Esophagus muscularis mucosa (tissue), 4 donors: ENCODE measurements at regions not wholly inside any gene's neighbourhood (a gene's known extent, or its start where the extent isn't known, plus 50 kb on each side); places are given as distances from the start of the nearest gene placed in this dataset.

Experiments used
- DNase-seq: peaks from one replicate; pipeline ENCODE4 v3.0.0-alpha.2; 2017; ENCODE audit errors: extremely low spot score
- H3K27ac ChIP-seq, 4 donors: fragments of 200-600 bp; sonication (generic); replicated peaks in 1 of 4; 1 replicate in 3 of 4; 2 replicates in 1 of 4; pipeline ENCODE4 v1.5.1; 2016 to 2019; ENCODE audit warnings: mild to moderate bottlenecking in 1 of 4
- H3K27me3 ChIP-seq, 4 donors: fragments of 200-600 bp; sonication (generic); one replicate each; pipeline versions ENCODE4 v1.5.1 to v1.6.0; 2016 to 2019
- H3K36me3 ChIP-seq, 4 donors: fragments of 200-600 bp; sonication (generic); one replicate each; pipeline ENCODE4 v1.5.1; 2016 to 2019
- H3K4me1 ChIP-seq, 4 donors: fragments of 200-600 bp; sonication (generic); one replicate each; pipeline ENCODE4 v1.5.1; 2016 to 2019
- H3K4me3 ChIP-seq, 4 donors: fragments of 200-600 bp; sonication (generic); 1 replicate in 2 of 4; 2 replicates in 2 of 4; pipeline ENCODE4 v1.5.1; 2016 to 2019; ENCODE audit warnings: mild to moderate bottlenecking in 4 of 4, moderate library complexity in 1 of 4
- H3K9me3 ChIP-seq, 4 donors: fragments of 200-600 bp; sonication (generic); 1 replicate in 3 of 4; 2 replicates in 1 of 4; pipeline ENCODE4 v1.5.1; 2016 to 2019
- CTCF ChIP-seq, 3 experiments: fragments of 200-600 bp in 2 of 3; fragments of 450-650 bp in 1 of 3; sonication (generic) in 2 of 3; IDR thresholded peaks; one replicate each; pipeline ENCODE4 v1.5.1; 2017 to 2019; ENCODE audit warnings: antibody characterized with exemption in 3 of 3, mild to moderate bottlenecking in 2 of 3, moderate library complexity in 1 of 3
- EP300 ChIP-seq: sonication (generic); formaldehyde crosslinking; IDR thresholded peaks from one replicate; pipeline ENCODE4 v1.6.1; 2017; ENCODE audit warnings: antibody characterized with exemption
- POLR2A ChIP-seq: fragments of 450-650 bp; IDR thresholded peaks from one replicate; pipeline ENCODE4 v1.6.1; 2017; ENCODE audit warnings: antibody characterized with exemption, moderate library complexity, mild to moderate bottlenecking, low read depth
- POLR2AphosphoS5 ChIP-seq, 2 donors: sonication (generic); formaldehyde crosslinking; IDR thresholded peaks; one replicate each; pipeline ENCODE4 v1.6.1; 2017; ENCODE audit warnings: antibody characterized with exemption in 2 of 2
- WGBS: methylation state at CpG from one replicate; pipeline ENCODE4 v1.1.5; 2018; 5-methylcytosine and 5-hydroxymethylcytosine counted together
- intact Hi-C: fragments of 100-400 bp; cut with DNase I; formaldehyde crosslinking; loops from one replicate; pipeline ENCODE4 v1.15.1; 2023

GRCh38 chr7:153440715-153441114 is 611.5 kb upstream of the DPP6 start:
- Histone ChIP-seq H3K4me1 (peaks cover 3 to 18% (median 17%) of the 10 kb centered on the region in 4 donors), H3K4me3 (no peak overlapping the region), H3K27ac (no peak overlapping the region), H3K27me3 (no peaks in the 10 kb centered on the region), H3K9me3 (no peaks in the 10 kb centered on the region), H3K36me3 (no peaks in the 10 kb centered on the region)
- intact Hi-C loops, result no loop called here
- no peak for TF ChIP-seq POLR2A
- TF ChIP-seq CTCF (IDR thresholded peaks at IDR 0.05), result no peak
- TF ChIP-seq POLR2AphosphoS5 (IDR thresholded peaks at IDR 0.05), result no peak
- TF ChIP-seq EP300, result no peak
- WGBS, result 72% methylated on average over 4 of the region's 5 CpGs
- DNase-seq, result no peak

DNA sequence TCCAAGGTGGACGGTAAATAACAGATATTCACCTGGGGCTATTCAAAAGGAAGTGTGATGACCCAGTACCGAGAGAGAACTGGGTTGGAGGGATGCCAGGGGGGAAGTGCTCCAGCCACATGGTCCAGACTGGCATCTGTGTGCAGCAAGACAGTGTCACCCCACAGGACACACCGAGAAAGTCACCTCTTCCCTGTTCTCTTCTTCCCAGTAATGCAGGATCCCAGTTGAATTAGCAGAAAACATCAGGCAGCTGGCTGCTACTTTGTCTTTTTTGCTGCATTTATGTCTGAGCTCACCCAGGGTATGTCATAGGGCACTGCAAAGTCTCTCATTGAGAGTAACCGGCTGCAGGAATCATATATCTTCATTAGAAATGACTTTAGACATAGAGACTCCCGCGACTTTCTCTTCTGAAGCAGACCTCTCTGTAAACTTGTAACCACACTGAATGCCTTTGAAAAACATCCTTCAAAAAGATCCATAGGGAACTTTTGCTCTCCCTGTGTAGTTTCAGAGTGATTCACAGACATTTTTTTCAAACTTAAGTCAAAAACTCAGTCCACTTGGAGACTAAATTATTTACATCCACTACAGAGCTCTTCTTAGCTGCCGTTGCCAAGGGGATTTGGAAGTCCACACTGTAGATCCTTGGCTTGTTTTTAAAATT is 609.0 kb upstream of the DPP6 start:
- peak overlapping the region in 1 of 4 donors; percentile 7 for H3K4me3 ChIP-seq
- WGBS, result 23% methylated on average over 7 of the region's 7 CpGs
- peak overlapping the region; percentile 52 to 70 (median 68) for H3K27ac ChIP-seq
- no peaks in the 10 kb centered on the region for H3K36me3 ChIP-seq
- no peak for DNase-seq
- intact Hi-C loops, result no loop called here
- no peak for TF ChIP-seq POLR2AphosphoS5 (IDR thresholded peaks at IDR 0.05)
- no peaks in the 10 kb centered on the region for H3K27me3 ChIP-seq
- H3K9me3 ChIP-seq, result no peaks in the 10 kb centered on the region
- H3K4me1 ChIP-seq, result peaks cover 3 to 18% (median 17%) of the 10 kb centered on the region in 4 donors

DNA sequence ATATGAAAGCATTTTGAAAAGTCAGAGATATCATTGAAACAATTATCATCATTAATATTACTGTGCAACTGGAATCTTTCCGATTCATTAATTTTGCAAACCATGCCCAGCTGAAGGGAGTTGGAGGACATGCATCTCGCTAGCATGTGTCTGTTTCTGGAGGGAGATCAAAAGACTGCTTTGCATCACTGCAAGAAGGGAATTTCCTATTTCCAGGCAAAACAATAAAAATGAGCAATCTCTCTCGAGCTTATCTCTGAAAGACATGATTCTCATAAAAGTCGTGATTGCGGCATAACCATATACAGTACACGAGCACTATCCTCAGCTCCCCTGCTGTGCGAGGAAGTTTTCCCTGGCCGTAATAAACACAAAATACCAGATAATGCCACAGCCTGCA is 607.6 kb upstream of the DPP6 start:
- no peaks in the 10 kb centered on the region for H3K27me3 ChIP-seq
- H3K36me3 ChIP-seq, result no peaks in the 10 kb centered on the region
- intact Hi-C loops, result no loop called here
- no peaks in the 10 kb centered on the region for H3K9me3 ChIP-seq
- TF ChIP-seq EP300, result no peak
- TF ChIP-seq POLR2AphosphoS5 (IDR thresholded peaks at IDR 0.05), result no peak
- TF ChIP-seq POLR2A, result no peak
- no peak for TF ChIP-seq CTCF (IDR thresholded peaks at IDR 0.05)
- 79% methylated on average over 8 of the region's 8 CpGs for WGBS
- H3K27ac ChIP-seq, result no peak overlapping the region
- H3K4me3 ChIP-seq, result no peak overlapping the region
- no peak for DNase-seq
- peaks cover 3 to 18% (median 17%) of the 10 kb centered on the region in 4 donors for H3K4me1 ChIP-seq

DNA sequence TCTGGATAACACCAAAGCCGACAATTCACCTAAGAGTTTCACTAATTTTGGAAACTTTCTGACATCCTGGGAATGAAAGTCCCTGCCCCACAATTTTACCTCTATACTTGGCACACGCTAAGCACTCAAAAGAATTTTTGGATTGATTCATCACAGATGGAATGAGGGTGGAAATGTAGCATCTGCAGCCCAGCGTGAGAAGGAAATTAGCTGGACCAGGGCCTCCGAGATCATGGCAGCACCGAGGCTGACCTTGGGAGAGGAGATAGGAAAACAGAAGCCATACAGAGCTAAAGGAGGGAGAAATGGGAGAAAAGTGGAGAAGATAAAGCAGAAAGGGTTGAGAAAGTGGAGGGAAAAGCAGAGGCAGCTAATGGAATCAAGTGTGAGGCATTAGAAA is 606.6 kb upstream of the DPP6 start:
- Histone ChIP-seq H3K36me3 (no peaks in the 10 kb centered on the region), H3K9me3 (no peaks in the 10 kb centered on the region), H3K4me1 (peaks cover 3 to 18% (median 17%) of the 10 kb centered on the region in 4 donors), H3K4me3 (no peak overlapping the region), H3K27me3 (no peaks in the 10 kb centered on the region), H3K27ac (no peak overlapping the region)
- no peak for TF ChIP-seq POLR2AphosphoS5 (IDR thresholded peaks at IDR 0.05)
- no peak for TF ChIP-seq EP300
- TF ChIP-seq CTCF (IDR thresholded peaks at IDR 0.05), result no peak
- no peak for TF ChIP-seq POLR2A
- no peak for DNase-seq
- intact Hi-C loops, result no loop called here
- WGBS, result 71% methylated on average over 5 of the region's 5 CpGs

DNA sequence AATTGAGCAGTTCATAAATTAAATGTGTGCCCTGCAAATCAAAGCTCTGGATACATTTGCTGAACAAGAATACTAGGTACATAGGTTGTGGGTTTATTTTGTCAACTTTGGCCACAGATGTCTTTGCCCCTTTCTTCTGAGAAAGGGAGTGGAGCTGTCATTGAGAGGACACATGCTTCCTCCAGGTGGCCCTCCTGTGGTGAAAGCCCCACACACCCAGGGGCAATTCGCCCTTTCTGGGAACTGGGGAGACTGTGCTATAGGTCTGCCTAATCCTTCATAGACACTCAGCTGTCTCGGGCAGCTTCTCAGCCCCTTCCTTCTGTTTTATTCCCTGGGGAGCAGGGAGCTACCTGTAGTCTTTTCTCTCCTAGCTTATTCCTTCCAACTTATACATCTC is 605.7 kb upstream of the DPP6 start:
- peaks cover 3 to 18% (median 17%) of the 10 kb centered on the region in 4 donors for H3K4me1 ChIP-seq
- intact Hi-C loops, result no loop called here
- H3K27me3 ChIP-seq, result no peaks in the 10 kb centered on the region
- TF ChIP-seq POLR2AphosphoS5 (IDR thresholded peaks at IDR 0.05), result no peak
- H3K4me3 ChIP-seq, result no peak overlapping the region
- no peaks in the 10 kb centered on the region for H3K9me3 ChIP-seq
- no peak for DNase-seq
- WGBS, result 84% methylated on average over 2 of the region's 2 CpGs
- no peak overlapping the region for H3K27ac ChIP-seq
- no peaks in the 10 kb centered on the region for H3K36me3 ChIP-seq

GRCh38 chr7:153447011-153447410 is 605.2 kb upstream of the DPP6 start:
- no peaks in the 10 kb centered on the region for H3K36me3 ChIP-seq
- no peak for TF ChIP-seq CTCF (IDR thresholded peaks at IDR 0.05)
- TF ChIP-seq POLR2AphosphoS5 (IDR thresholded peaks at IDR 0.05), result no peak
- TF ChIP-seq EP300, result no peak
- TF ChIP-seq POLR2A, result no peak
- no peak overlapping the region for H3K4me3 ChIP-seq
- DNase-seq, result no peak
- 59% methylated on average over 5 of the region's 5 CpGs for WGBS
- H3K27ac ChIP-seq, result no peak overlapping the region
- peaks cover 3 to 18% (median 17%) of the 10 kb centered on the region in 4 donors for H3K4me1 ChIP-seq
- H3K27me3 ChIP-seq, result no peaks in the 10 kb centered on the region
- H3K9me3 ChIP-seq, result no peaks in the 10 kb centered on the region
- intact Hi-C loops, result no loop called here
